Hepatocyte (in vitro differentiated cells): ENCODE measurements at regions not wholly inside any gene's neighbourhood (a gene's known extent, or its start where the extent isn't known, plus 50 kb on each side); places are given as distances from the start of the nearest gene placed in this dataset.

ENCODE experiments used
- DNase-seq: peaks from one replicate; pipeline ENCODE4 v3.0.0-alpha.2; 2016; ENCODE audit warnings: low spot score
- H2AFZ ChIP-seq: fragments of 200-600 bp; sonication (generic); 2 replicates; pipeline ENCODE4 v1.6.0; 2016; ENCODE audit warnings: antibody characterized with exemption, mild to moderate bottlenecking
- H3K27ac ChIP-seq: fragments of 200-600 bp; sonication (generic); 2 replicates; pipeline ENCODE4 v1.5.1; 2016; ENCODE audit warnings: mild to moderate bottlenecking
- H3K27me3 ChIP-seq: fragments of 200-600 bp; sonication (generic); 2 replicates; pipeline ENCODE4 v1.6.1; 2016
- H3K36me3 ChIP-seq: fragments of 200-600 bp; sonication (generic); replicated peaks from 2 replicates; pipeline ENCODE4 v1.5.1; 2016; ENCODE audit warnings: low read depth; ENCODE audit not compliant: insufficient read depth
- H3K4me1 ChIP-seq: fragments of 200-600 bp; sonication (generic); 2 replicates; pipeline ENCODE4 v1.5.1; 2016; ENCODE audit warnings: mild to moderate bottlenecking, moderate library complexity; ENCODE audit not compliant: insufficient read depth
- H3K4me2 ChIP-seq: fragments of 200-600 bp; sonication (generic); 2 replicates; pipeline ENCODE4 v1.6.0; 2016
- H3K4me3 ChIP-seq: fragments of 200-600 bp; sonication (generic); 2 replicates; pipeline ENCODE4 v1.5.1; 2016; ENCODE audit warnings: mild to moderate bottlenecking
- H3K79me2 ChIP-seq: fragments of 200-600 bp; sonication (generic); 2 replicates; pipeline ENCODE4 v1.6.0; 2017; ENCODE audit warnings: mild to moderate bottlenecking
- H3K9me2 ChIP-seq: fragments of 200-600 bp; sonication (generic); replicated peaks from 2 replicates; pipeline ENCODE4 v1.6.0; 2017; ENCODE audit warnings: mild to moderate bottlenecking; ENCODE audit not compliant: insufficient read depth
- H3K9me3 ChIP-seq: fragments of 200-600 bp; sonication (generic); 2 replicates; pipeline ENCODE4 v1.5.1; 2016; ENCODE audit warnings: low read depth, mild to moderate bottlenecking
- H4K20me1 ChIP-seq: fragments of 200-600 bp; sonication (generic); 2 replicates; pipeline ENCODE4 v1.6.0; 2016; ENCODE audit warnings: mild to moderate bottlenecking; ENCODE audit not compliant: insufficient read depth, poor library complexity, severe bottlenecking
- EZH2 ChIP-seq: fragments of 200-600 bp; sonication (generic); IDR thresholded peaks from 2 replicates; pipeline ENCODE4 v1.6.1; 2016; ENCODE audit warnings: antibody characterized with exemption, mild to moderate bottlenecking, borderline replicate concordance
- EZH2phosphoT487 ChIP-seq: fragments of 200-600 bp; sonication (generic); IDR thresholded peaks from one replicate; pipeline ENCODE4 v1.6.1; 2018; ENCODE audit warnings: antibody characterized with exemption, mild to moderate bottlenecking, low read depth, moderate library complexity; ENCODE audit not compliant: unreplicated experiment, severe bottlenecking
- WGBS: methylation state at CpG from one replicate; pipeline ENCODE4 v1.1.6; 2016; ENCODE audit warnings: low lambda C conversion rate; ENCODE audit errors: missing lambda C conversion rate; 5-methylcytosine and 5-hydroxymethylcytosine counted together
- TF ChIP-seq, protein P1 (sequence below): fragments of 200-600 bp; sonication (generic); IDR thresholded peaks from 2 replicates; pipeline ENCODE4 v1.5.1; 2016; ENCODE audit warnings: antibody characterized with exemption, mild to moderate bottlenecking; ENCODE audit not compliant: poor library complexity

- Histone ChIP-seq H2AFZ (no peak overlapping the region), H3K4me1 (no peaks in the 10 kb centered on the region), H3K4me2 (no peak overlapping the region), H3K4me3 (no peak overlapping the region), H3K79me2 (no peaks in the 10 kb centered on the region), H3K27me3 (no peaks in the 10 kb centered on the region), H3K9me2 (no peaks in the 10 kb centered on the region), H3K36me3 (no peaks in the 10 kb centered on the region), H3K9me3 (no peaks in the 10 kb centered on the region), H4K20me1 (no peaks in the 10 kb centered on the region), H3K27ac (no peak overlapping the region)
- WGBS: 79% methylated on average over 3 of the region's 3 CpGs
- no peak for DNase-seq
- TF ChIP-seq EZH2phosphoT487: no peak
- TF ChIP-seq, protein P1, sequence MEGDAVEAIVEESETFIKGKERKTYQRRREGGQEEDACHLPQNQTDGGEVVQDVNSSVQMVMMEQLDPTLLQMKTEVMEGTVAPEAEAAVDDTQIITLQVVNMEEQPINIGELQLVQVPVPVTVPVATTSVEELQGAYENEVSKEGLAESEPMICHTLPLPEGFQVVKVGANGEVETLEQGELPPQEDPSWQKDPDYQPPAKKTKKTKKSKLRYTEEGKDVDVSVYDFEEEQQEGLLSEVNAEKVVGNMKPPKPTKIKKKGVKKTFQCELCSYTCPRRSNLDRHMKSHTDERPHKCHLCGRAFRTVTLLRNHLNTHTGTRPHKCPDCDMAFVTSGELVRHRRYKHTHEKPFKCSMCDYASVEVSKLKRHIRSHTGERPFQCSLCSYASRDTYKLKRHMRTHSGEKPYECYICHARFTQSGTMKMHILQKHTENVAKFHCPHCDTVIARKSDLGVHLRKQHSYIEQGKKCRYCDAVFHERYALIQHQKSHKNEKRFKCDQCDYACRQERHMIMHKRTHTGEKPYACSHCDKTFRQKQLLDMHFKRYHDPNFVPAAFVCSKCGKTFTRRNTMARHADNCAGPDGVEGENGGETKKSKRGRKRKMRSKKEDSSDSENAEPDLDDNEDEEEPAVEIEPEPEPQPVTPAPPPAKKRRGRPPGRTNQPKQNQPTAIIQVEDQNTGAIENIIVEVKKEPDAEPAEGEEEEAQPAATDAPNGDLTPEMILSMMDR: no peak
- TF ChIP-seq EZH2: no peak
Measured at GRCh38 chr21:18058731-18059398, 185.8 kb upstream of the CHODL start.

DNA sequence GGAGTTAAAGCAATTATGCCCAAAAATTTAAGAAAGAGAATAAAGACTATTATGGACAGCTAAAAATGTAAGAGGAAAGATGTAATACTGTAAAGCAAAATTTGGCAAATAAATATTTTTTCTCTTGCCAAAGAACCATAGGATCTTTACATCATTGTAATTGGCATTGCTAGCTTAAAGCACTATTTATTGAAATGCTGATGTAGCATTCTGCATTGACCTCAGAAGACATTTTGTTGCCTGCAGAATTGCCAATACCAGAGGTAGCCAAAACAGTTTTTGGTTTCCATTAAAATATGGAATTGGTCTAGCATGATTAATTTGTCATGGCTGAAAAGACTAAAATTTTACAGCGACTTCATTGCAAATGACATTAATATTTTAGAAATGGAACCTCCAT is 191.5 kb upstream of the CHODL start:
- H3K4me3 ChIP-seq: no peak overlapping the region
- 77% methylated on average over 1 of the region's 1 CpG for WGBS
- no peaks in the 10 kb centered on the region for H3K36me3 ChIP-seq
- H3K27me3 ChIP-seq: no peaks in the 10 kb centered on the region
- TF ChIP-seq EZH2 (no peak), EZH2phosphoT487 (no peak)
- TF ChIP-seq, protein P1: no peak
- no peak overlapping the region for H3K27ac ChIP-seq
- no peaks in the 10 kb centered on the region for H3K9me3 ChIP-seq
- no peaks in the 10 kb centered on the region for H4K20me1 ChIP-seq
- no peaks in the 10 kb centered on the region for H3K4me1 ChIP-seq
- DNase-seq: no peak
- H3K4me2 ChIP-seq: no peak overlapping the region
- H2AFZ ChIP-seq: no peak overlapping the region
- H3K9me2 ChIP-seq: no peaks in the 10 kb centered on the region
- H3K79me2 ChIP-seq: no peaks in the 10 kb centered on the region

DNA sequence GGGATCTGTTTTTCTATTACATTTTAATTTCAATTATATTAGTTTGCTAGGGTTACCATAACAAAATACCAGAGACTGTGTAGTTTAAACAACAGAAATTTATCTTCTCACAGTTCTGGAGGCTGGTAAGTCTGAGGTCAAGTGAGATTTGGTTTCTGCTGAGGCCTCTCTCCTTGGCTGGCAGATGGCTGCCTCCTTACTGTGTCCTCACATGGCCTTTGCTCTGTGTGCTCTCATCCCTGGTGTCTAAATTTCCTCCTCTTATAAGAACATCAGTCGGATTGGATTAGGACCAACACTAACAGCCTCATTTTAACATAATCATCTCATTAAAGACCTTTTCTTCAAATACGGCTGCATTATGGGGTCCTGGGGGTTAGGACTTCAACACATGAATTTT is 195.2 kb upstream of the CHODL start:
- H3K9me3 ChIP-seq: no peaks in the 10 kb centered on the region
- H3K79me2 ChIP-seq: no peaks in the 10 kb centered on the region
- 90% methylated on average over 2 of the region's 2 CpGs for WGBS
- H3K36me3 ChIP-seq: no peaks in the 10 kb centered on the region
- no peaks in the 10 kb centered on the region for H3K27me3 ChIP-seq
- H3K4me1 ChIP-seq: no peaks in the 10 kb centered on the region
- no peak for DNase-seq
- H3K4me3 ChIP-seq: no peak overlapping the region
- H3K27ac ChIP-seq: no peak overlapping the region
- H2AFZ ChIP-seq: no peak overlapping the region
- H4K20me1 ChIP-seq: no peaks in the 10 kb centered on the region
- no peaks in the 10 kb centered on the region for H3K9me2 ChIP-seq
- no peak overlapping the region for H3K4me2 ChIP-seq
- TF ChIP-seq EZH2phosphoT487: no peak
- TF ChIP-seq EZH2: no peak
- TF ChIP-seq, protein P1: no peak
